Liver (tissue), 8 donors: ENCODE measurements at regions not wholly inside any gene's neighbourhood (a gene's known extent, or its start where the extent isn't known, plus 50 kb on each side); places are given as distances from the start of the nearest gene placed in this dataset.

ENCODE experiments used
- DNase-seq: peaks from one replicate; pipeline ENCODE4 v3.0.0-alpha.2; 2017; ENCODE audit warnings: low spot score
- H3K27ac ChIP-seq, 2 donors: one replicate each; pipeline ENCODE4 v1.7.0; 2013; ENCODE audit warnings: inconsistent platforms in 2 of 2, low read length in 2 of 2, control low read depth in 1 of 2, low read depth in 1 of 2, mild to moderate bottlenecking in 1 of 2
- H3K27me3 ChIP-seq, 4 donors: one replicate each; pipeline versions ENCODE4 v1.6.1 to v1.7.0; 2013; ENCODE audit warnings: low read length in 3 of 4, inconsistent platforms in 1 of 4, mild to moderate bottlenecking in 1 of 4, moderate library complexity in 1 of 4; ENCODE audit not compliant: control insufficient read depth in 4 of 4, insufficient read depth in 4 of 4
- H3K36me3 ChIP-seq, 4 donors: one replicate each; pipeline versions ENCODE4 v1.6.1 to v1.7.0; 2013; ENCODE audit warnings: low read length in 3 of 4, mild to moderate bottlenecking in 3 of 4, low read depth in 1 of 4, moderate library complexity in 1 of 4; ENCODE audit not compliant: control insufficient read depth in 4 of 4, insufficient read depth in 3 of 4
- H3K4me1 ChIP-seq, 4 donors: one replicate each; pipeline versions ENCODE4 v1.6.1 to v1.7.0; 2013; ENCODE audit warnings: low read length in 3 of 4, mild to moderate bottlenecking in 3 of 4, moderate library complexity in 1 of 4; ENCODE audit not compliant: control insufficient read depth in 4 of 4, insufficient read depth in 4 of 4
- H3K4me3 ChIP-seq, 3 donors: one replicate each; pipeline versions ENCODE4 v1.6.1 to v1.7.0; 2013; ENCODE audit warnings: low read length in 3 of 3, control low read depth in 1 of 3, low read depth in 1 of 3, mild to moderate bottlenecking in 1 of 3
- H3K9ac ChIP-seq, 2 donors: one replicate each; pipeline ENCODE4 v1.7.0; 2013; ENCODE audit warnings: low read length in 2 of 2, mild to moderate bottlenecking in 2 of 2, moderate library complexity in 2 of 2, control low read depth in 1 of 2, low read depth in 1 of 2
- H3K9me3 ChIP-seq, 4 donors: one replicate each; pipeline versions ENCODE4 v1.6.1 to v1.7.0; 2013; ENCODE audit warnings: low read length in 3 of 4; ENCODE audit not compliant: control insufficient read depth in 4 of 4
- ATF3 ChIP-seq: IDR thresholded peaks from 2 replicates; pipeline ENCODE4 v1.6.1; 2016; ENCODE audit warnings: antibody characterized with exemption
- CTCF ChIP-seq: fragments of 150-350 bp; IDR thresholded peaks from 2 replicates; pipeline ENCODE4 v1.5.1; 2017; ENCODE audit warnings: improper control_type of control experiment, low read depth, low read length; ENCODE audit not compliant: missing input control
- EGR1 ChIP-seq, 2 donors: IDR thresholded peaks; 2 replicates each; pipeline ENCODE4 v1.6.1; 2016 to 2018; ENCODE audit warnings: antibody characterized with exemption in 2 of 2, low read depth in 2 of 2
- FOXA1 ChIP-seq: IDR thresholded peaks from 2 replicates; pipeline ENCODE4 v1.6.1; 2016; ENCODE audit warnings: antibody characterized with exemption
- FOXA2 ChIP-seq: IDR thresholded peaks from 2 replicates; pipeline ENCODE4 v1.6.1; 2016; ENCODE audit warnings: antibody characterized with exemption
- GABPA ChIP-seq, 2 donors: IDR thresholded peaks in 1 of 2; conservative IDR thresholded peaks in 1 of 2; 2 replicates each; pipeline ENCODE4 v1.6.1; 2016; ENCODE audit warnings: antibody characterized with exemption in 2 of 2, mild to moderate bottlenecking in 1 of 2, moderate library complexity in 1 of 2
- HNF4A ChIP-seq, 2 donors: conservative IDR thresholded peaks; 2 replicates each; pipeline ENCODE4 v1.6.1; 2016; ENCODE audit warnings: antibody characterized with exemption in 2 of 2, mild to moderate bottlenecking in 2 of 2
- HNF4G ChIP-seq: IDR thresholded peaks from 2 replicates; pipeline ENCODE4 v1.6.1; 2016; ENCODE audit warnings: antibody characterized with exemption
- JUND ChIP-seq, 2 donors: IDR thresholded peaks; 2 replicates each; pipeline ENCODE4 v1.6.1; 2016; ENCODE audit warnings: antibody characterized with exemption in 2 of 2
- NR2F2 ChIP-seq: IDR thresholded peaks from 2 replicates; pipeline ENCODE4 v1.6.1; 2016; ENCODE audit warnings: antibody characterized with exemption
- RAD21 ChIP-seq, 2 donors: IDR thresholded peaks; 2 replicates each; pipeline ENCODE4 v1.6.1; 2016; ENCODE audit warnings: antibody characterized with exemption in 2 of 2, mild to moderate bottlenecking in 2 of 2
- SP1 ChIP-seq: IDR thresholded peaks from 2 replicates; pipeline ENCODE4 v1.6.1; 2018; ENCODE audit warnings: antibody characterized with exemption, mild to moderate bottlenecking
- TAF1 ChIP-seq: conservative IDR thresholded peaks from 2 replicates; pipeline ENCODE4 v1.6.1; 2016; ENCODE audit warnings: antibody characterized with exemption, mild to moderate bottlenecking
- YY1 ChIP-seq: IDR thresholded peaks from 2 replicates; pipeline ENCODE4 v1.6.1; 2016; ENCODE audit warnings: antibody characterized with exemption, mild to moderate bottlenecking
- WGBS: extraction: QIAGEN DNeasy Blood & Tissue Kit; methylation state at CpG from one replicate; pipeline ENCODE4 v1.1.7; 2013; 5-methylcytosine and 5-hydroxymethylcytosine counted together
- TF ChIP-seq, protein P1 (sequence below): IDR thresholded peaks from 2 replicates; pipeline ENCODE4 v1.6.1; 2016; ENCODE audit warnings: antibody characterized with exemption
- TF ChIP-seq, protein P2 (sequence below): IDR thresholded peaks from 2 replicates; pipeline ENCODE4 v1.6.1; 2016; ENCODE audit warnings: antibody characterized with exemption
- TF ChIP-seq, protein P3 (sequence below): IDR thresholded peaks from 2 replicates; pipeline ENCODE4 v1.6.1; 2016; ENCODE audit warnings: antibody characterized with exemption, mild to moderate bottlenecking
- donor health status: healthy.
- donor health status: healthy.
- donor health status: healthy.
- donor health status: healthy.
- donor health status: healthy.

GRCh38 chr11:131232261-131232660 lies 138.2 kb upstream of the NTM start:
- H3K9ac ChIP-seq = no peak overlapping the region
- no peaks in the 10 kb centered on the region for H3K4me1 ChIP-seq
- H3K4me3 ChIP-seq = no peak overlapping the region
- DNase-seq = no peak
- peaks cover 0 to 8% (median 0%) of the 10 kb centered on the region in 4 donors for H3K27me3 ChIP-seq
- H3K36me3 ChIP-seq = no peaks in the 10 kb centered on the region
- 67% methylated on average over 4 of the region's 4 CpGs for WGBS
- H3K27ac ChIP-seq = no peak overlapping the region
- H3K9me3 ChIP-seq = no peaks in the 10 kb centered on the region
- TF ChIP-seq FOXA1 (no peak), NR2F2 (no peak), GABPA (IDR thresholded peaks at IDR 0.05 in 1 of 2, conservative IDR thresholded peaks at IDR 0.05 in 1 of 2) (no peak), SP1 (no peak), ATF3 (no peak), CTCF (no peak), EGR1 (IDR thresholded peaks at IDR 0.05; ENCODE audit: low read depth in 2 of 2) (no peak)
- TF ChIP-seq, protein P1, sequence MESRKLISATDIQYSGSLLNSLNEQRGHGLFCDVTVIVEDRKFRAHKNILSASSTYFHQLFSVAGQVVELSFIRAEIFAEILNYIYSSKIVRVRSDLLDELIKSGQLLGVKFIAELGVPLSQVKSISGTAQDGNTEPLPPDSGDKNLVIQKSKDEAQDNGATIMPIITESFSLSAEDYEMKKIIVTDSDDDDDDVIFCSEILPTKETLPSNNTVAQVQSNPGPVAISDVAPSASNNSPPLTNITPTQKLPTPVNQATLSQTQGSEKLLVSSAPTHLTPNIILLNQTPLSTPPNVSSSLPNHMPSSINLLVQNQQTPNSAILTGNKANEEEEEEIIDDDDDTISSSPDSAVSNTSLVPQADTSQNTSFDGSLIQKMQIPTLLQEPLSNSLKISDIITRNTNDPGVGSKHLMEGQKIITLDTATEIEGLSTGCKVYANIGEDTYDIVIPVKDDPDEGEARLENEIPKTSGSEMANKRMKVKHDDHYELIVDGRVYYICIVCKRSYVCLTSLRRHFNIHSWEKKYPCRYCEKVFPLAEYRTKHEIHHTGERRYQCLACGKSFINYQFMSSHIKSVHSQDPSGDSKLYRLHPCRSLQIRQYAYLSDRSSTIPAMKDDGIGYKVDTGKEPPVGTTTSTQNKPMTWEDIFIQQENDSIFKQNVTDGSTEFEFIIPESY = no peak
- TF ChIP-seq, protein P2, sequence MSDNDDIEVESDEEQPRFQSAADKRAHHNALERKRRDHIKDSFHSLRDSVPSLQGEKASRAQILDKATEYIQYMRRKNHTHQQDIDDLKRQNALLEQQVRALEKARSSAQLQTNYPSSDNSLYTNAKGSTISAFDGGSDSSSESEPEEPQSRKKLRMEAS = no peak

DNA sequence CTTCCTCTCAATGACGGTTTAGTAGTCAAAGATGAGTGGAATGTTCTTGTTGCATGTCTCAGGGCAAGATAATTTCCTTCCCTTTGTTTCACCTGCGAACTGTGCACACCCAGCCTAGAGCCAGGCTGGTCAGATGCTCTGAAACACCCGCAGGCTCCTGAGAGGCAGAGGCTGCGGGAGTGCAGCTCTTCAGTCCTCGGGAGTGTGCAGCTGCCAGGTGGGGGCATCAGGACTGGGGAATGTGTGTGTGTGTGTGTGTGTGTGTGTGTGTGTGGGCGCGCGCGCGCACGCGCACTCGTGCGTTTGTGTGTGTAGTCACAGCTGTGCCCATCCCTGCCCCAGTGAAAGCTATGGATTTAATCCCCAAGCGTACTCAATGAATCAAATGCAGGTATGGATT lies 136.2 kb upstream of the NTM start:
- no peaks in the 10 kb centered on the region for H3K9me3 ChIP-seq
- 86% methylated on average over 15 of the region's 15 CpGs for WGBS
- DNase-seq = no peak

More for the DNA sequence above, 136.2 kb upstream of the NTM start:
- no peak overlapping the region for H3K27ac ChIP-seq
- no peaks in the 10 kb centered on the region for H3K36me3 ChIP-seq
- no peak overlapping the region for H3K4me3 ChIP-seq
- no peak for TF ChIP-seq SP1
- TF ChIP-seq YY1 = no peak
- no peak for TF ChIP-seq NR2F2
- TF ChIP-seq FOXA2 = no peak
- TF ChIP-seq EGR1 (IDR thresholded peaks at IDR 0.05; ENCODE audit: low read depth in 2 of 2) = no peak
- TF ChIP-seq FOXA1 = no peak
- no peak for TF ChIP-seq JUND (IDR thresholded peaks at IDR 0.05)
- TF ChIP-seq HNF4G = no peak
- TF ChIP-seq, protein P2 = no peak
- no peak for TF ChIP-seq RAD21 (IDR thresholded peaks at IDR 0.05)
- no peak for TF ChIP-seq HNF4A (conservative IDR thresholded peaks at IDR 0.05)
- no peak for TF ChIP-seq CTCF
- TF ChIP-seq ATF3 = no peak
- no peak for TF ChIP-seq GABPA (IDR thresholded peaks at IDR 0.05 in 1 of 2, conservative IDR thresholded peaks at IDR 0.05 in 1 of 2)
- no peak for TF ChIP-seq TAF1
- TF ChIP-seq, protein P1 = no peak
- TF ChIP-seq, protein P3, sequence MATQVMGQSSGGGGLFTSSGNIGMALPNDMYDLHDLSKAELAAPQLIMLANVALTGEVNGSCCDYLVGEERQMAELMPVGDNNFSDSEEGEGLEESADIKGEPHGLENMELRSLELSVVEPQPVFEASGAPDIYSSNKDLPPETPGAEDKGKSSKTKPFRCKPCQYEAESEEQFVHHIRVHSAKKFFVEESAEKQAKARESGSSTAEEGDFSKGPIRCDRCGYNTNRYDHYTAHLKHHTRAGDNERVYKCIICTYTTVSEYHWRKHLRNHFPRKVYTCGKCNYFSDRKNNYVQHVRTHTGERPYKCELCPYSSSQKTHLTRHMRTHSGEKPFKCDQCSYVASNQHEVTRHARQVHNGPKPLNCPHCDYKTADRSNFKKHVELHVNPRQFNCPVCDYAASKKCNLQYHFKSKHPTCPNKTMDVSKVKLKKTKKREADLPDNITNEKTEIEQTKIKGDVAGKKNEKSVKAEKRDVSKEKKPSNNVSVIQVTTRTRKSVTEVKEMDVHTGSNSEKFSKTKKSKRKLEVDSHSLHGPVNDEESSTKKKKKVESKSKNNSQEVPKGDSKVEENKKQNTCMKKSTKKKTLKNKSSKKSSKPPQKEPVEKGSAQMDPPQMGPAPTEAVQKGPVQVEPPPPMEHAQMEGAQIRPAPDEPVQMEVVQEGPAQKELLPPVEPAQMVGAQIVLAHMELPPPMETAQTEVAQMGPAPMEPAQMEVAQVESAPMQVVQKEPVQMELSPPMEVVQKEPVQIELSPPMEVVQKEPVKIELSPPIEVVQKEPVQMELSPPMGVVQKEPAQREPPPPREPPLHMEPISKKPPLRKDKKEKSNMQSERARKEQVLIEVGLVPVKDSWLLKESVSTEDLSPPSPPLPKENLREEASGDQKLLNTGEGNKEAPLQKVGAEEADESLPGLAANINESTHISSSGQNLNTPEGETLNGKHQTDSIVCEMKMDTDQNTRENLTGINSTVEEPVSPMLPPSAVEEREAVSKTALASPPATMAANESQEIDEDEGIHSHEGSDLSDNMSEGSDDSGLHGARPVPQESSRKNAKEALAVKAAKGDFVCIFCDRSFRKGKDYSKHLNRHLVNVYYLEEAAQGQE = no peak
- H3K4me1 ChIP-seq = no peaks in the 10 kb centered on the region
- H3K27me3 ChIP-seq = peaks cover 0 to 8% (median 0%) of the 10 kb centered on the region in 4 donors
- H3K9ac ChIP-seq = no peak overlapping the region
